ENCODE measurements at regions not wholly inside any gene's neighbourhood (a gene's known extent, or its start where the extent isn't known, plus 50 kb on each side); places are given as distances from the start of the nearest gene placed in this dataset.

DNA sequence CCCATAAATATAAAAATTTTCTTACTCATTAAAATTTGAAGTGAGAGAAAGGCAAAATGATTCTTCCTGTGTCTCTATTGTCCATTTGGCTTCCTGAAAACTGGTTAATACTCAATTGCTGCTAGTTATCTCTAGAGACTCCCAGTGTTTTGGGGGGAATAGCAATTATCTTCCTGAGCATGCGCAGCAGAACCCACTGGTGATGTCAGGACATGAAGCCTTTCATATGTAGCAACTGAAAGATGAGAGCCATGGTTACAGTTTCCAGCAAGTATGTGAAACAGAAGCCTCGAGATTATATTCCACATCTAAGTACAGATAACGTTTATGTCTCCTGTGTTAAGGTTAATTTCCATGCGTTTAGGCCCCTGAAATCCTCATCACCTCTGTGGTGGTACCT, 254.3 kb upstream of the FIGN start:
- Histone ChIP-seq H3K36me3 (ENCODE audit: control insufficient read depth in 2 of 2, extremely low read depth in 1 of 2, insufficient read depth in 2 of 2, low read length in 2 of 2) (no peaks in the 10 kb centered on the region), H3K4me1 (ENCODE audit: control insufficient read depth, extremely low read depth, insufficient read depth, low read length) (no peaks in the 10 kb centered on the region), H3K9me1 (replicated peaks; ENCODE audit: control insufficient read depth, extremely low read depth, insufficient read depth, low read length) (no peaks in the 10 kb centered on the region), H3K27me3 (ENCODE audit: control insufficient read depth in 2 of 2, insufficient read depth in 2 of 2, low read length in 2 of 2) (no peaks in the 10 kb centered on the region), H3K27ac (ENCODE audit: insufficient read depth, low read depth, low read length) (no peak overlapping the region), H3K4me3 (replicated peaks in 1 of 3; ENCODE audit: insufficient read depth in 1 of 3, low read depth in 1 of 3, low read length in 3 of 3) (no peak overlapping the region), H3K9me3 (replicated peaks; ENCODE audit: control insufficient read depth, insufficient read depth, low read length) (no peaks in the 10 kb centered on the region), H3K9ac (replicated peaks; ENCODE audit: extremely low read depth, insufficient read depth, low read length) (no peak overlapping the region), H3K79me2 (ENCODE audit: control insufficient read depth, insufficient read depth, low read length) (no peaks in the 10 kb centered on the region), H2AFZ (ENCODE audit: low read depth, low read length) (no peak overlapping the region), H4K20me1 (replicated peaks; ENCODE audit: control insufficient read depth, extremely low read depth, insufficient read depth, low read length) (no peaks in the 10 kb centered on the region), H3K4me2 (ENCODE audit: insufficient read depth, low read length) (no peak overlapping the region)
- ChIA-PET POLR2A (no interaction called here), CTCF (no interaction called here)
- dilution Hi-C loops (cut with MboI; ENCODE audit: extremely low pct_ligation_motif_present, low sequenced_read_pairs): no loop called here
- no peak for FAIRE-seq
- TF ChIP-seq EZH2 (IDR thresholded peaks at IDR 0.05; ENCODE audit: borderline replicate concordance, low read depth, low read length, severe bottlenecking) (no peak), MAX (IDR thresholded peaks at IDR 0.05; ENCODE audit: insufficient read depth, insufficient read length) (no peak), POLR2AphosphoS5 (IDR thresholded peaks at IDR 0.05; ENCODE audit: insufficient read depth, low read depth, low read length) (no peak), JUN (IDR thresholded peaks at IDR 0.05; ENCODE audit: borderline replicate concordance, insufficient read depth, insufficient read length, low read depth) (no peak), GATA2 (IDR thresholded peaks at IDR 0.05; ENCODE audit: insufficient read depth, insufficient read length, low read depth, low read length) (no peak), MYC (IDR thresholded peaks at IDR 0.05; ENCODE audit: low read depth, low read length) (no peak), POLR2A (IDR thresholded peaks at IDR 0.05; ENCODE audit: low read depth, low read length) (no peak), CTCF (IDR thresholded peaks at IDR 0.05; ENCODE audit: extremely low read depth in 1 of 2, insufficient read depth in 1 of 2, low read depth in 1 of 2, low read length in 2 of 2) (no peak)
- no peak for DNase-seq (ENCODE audit: low read depth, low spot score)
- no TSS peak for BruUV-seq (replicated peaks)
- intact Hi-C loops (cut with micrococcal nuclease): no loop called here

Data from endothelial cell of umbilical vein (primary cell).